ENCODE measurements at regions not wholly inside any gene's neighbourhood (a gene's known extent, or its start where the extent isn't known, plus 50 kb on each side); places are given as distances from the start of the nearest gene placed in this dataset.

GRCh38 chr3:11909726-11910125, 63.0 kb upstream of the TAMM41 start:
- TF ChIP-seq CTCF (conservative IDR thresholded peaks at IDR 0.05) = no peak
- TF ChIP-seq EZH2 (IDR thresholded peaks at IDR 0.05; ENCODE audit: low read depth) = no peak

Measured in PC-9 (cell line).